WERI-Rb-1 (cell line): ENCODE measurements at regions not wholly inside any gene's neighbourhood (a gene's known extent, or its start where the extent isn't known, plus 50 kb on each side); places are given as distances from the start of the nearest gene placed in this dataset.

Experiments
- DNase-seq: peaks from one replicate; pipeline ENCODE4 v3.0.0-alpha.2; 2020
- H3K27ac ChIP-seq: fragments of 250-450 bp; sonication (Bioruptor Pico); 2 replicates; pipeline ENCODE4 v1.5.1; 2020; ENCODE audit warnings: mild to moderate bottlenecking, moderate library complexity
- H3K27me3 ChIP-seq: fragments of 250-450 bp; sonication (Bioruptor Pico); 2 replicates; pipeline ENCODE4 v1.5.1; 2021; ENCODE audit warnings: mild to moderate bottlenecking, low read depth, moderate library complexity; ENCODE audit not compliant: insufficient read depth, severe bottlenecking
- H3K36me3 ChIP-seq: fragments of 250-450 bp; sonication (Bioruptor Pico); 2 replicates; pipeline ENCODE4 v1.5.1; 2020; ENCODE audit warnings: mild to moderate bottlenecking, moderate library complexity
- H3K4me3 ChIP-seq: 2 replicates; pipeline ENCODE4 v1.5.1; 2011; ENCODE audit warnings: low read depth, mild to moderate bottlenecking, control low read depth, low read length
- H3K9me3 ChIP-seq: fragments of 250-450 bp; sonication (Bioruptor Pico); 2 replicates; pipeline ENCODE4 v1.5.1; 2021; ENCODE audit warnings: mild to moderate bottlenecking, moderate library complexity; ENCODE audit not compliant: severe bottlenecking
- CTCF ChIP-seq: IDR thresholded peaks from 2 replicates; pipeline ENCODE4 v1.5.1; 2011; ENCODE audit warnings: low read depth, mild to moderate bottlenecking, control low read depth, inconsistent platforms, low read length

- no peak overlapping the region for H3K27ac ChIP-seq
- DNase-seq, result no peak
- H3K27me3 ChIP-seq, result peaks cover 23% of the 10 kb centered on the region
- no peaks in the 10 kb centered on the region for H3K9me3 ChIP-seq
- H3K4me3 ChIP-seq, result no peak overlapping the region
- TF ChIP-seq CTCF, result no peak
- H3K36me3 ChIP-seq, result no peaks in the 10 kb centered on the region
Observed at GRCh38 chr10:44628921-44629320, 244.0 kb upstream of the CXCL12 start.

GRCh38 chr10:44635176-44635575, 250.3 kb upstream of the CXCL12 start:
- Histone ChIP-seq H3K27ac (no peak overlapping the region), H3K36me3 (no peaks in the 10 kb centered on the region), H3K27me3 (peaks cover 14% of the 10 kb centered on the region), H3K9me3 (no peaks in the 10 kb centered on the region), H3K4me3 (no peak overlapping the region)
- no peak for DNase-seq
- no peak for TF ChIP-seq CTCF

- TF ChIP-seq CTCF, result no peak
Observed at GRCh38 chr10:44636625-44637024, 251.7 kb upstream of the CXCL12 start.

GRCh38 chr10:44640429-44640828, 255.5 kb upstream of the CXCL12 start:
- Histone ChIP-seq H3K9me3 (no peaks in the 10 kb centered on the region), H3K27me3 (peaks cover 7% of the 10 kb centered on the region), H3K27ac (no peak overlapping the region), H3K4me3 (no peak overlapping the region), H3K36me3 (no peaks in the 10 kb centered on the region)
- DNase-seq, result no peak
- no peak for TF ChIP-seq CTCF

More at GRCh38 chr10:44636625-44637024, 251.7 kb upstream of the CXCL12 start:
- Histone ChIP-seq H3K4me3 (no peak overlapping the region), H3K27me3 (peaks cover 14% of the 10 kb centered on the region), H3K27ac (no peak overlapping the region), H3K36me3 (no peaks in the 10 kb centered on the region), H3K9me3 (no peaks in the 10 kb centered on the region)
- DNase-seq, result no peak

- TF ChIP-seq CTCF, result no peak
- no peak for DNase-seq
- no peaks in the 10 kb centered on the region for H3K9me3 ChIP-seq
- no peak overlapping the region for H3K27ac ChIP-seq
- H3K36me3 ChIP-seq, result no peaks in the 10 kb centered on the region
- no peak overlapping the region for H3K4me3 ChIP-seq
- H3K27me3 ChIP-seq, result peaks cover 49% of the 10 kb centered on the region
Observed at GRCh38 chr10:44647473-44647872, 262.6 kb upstream of the CXCL12 start.

- no peak for DNase-seq
- TF ChIP-seq CTCF, result no peak
Observed at GRCh38 chr10:44647877-44648542, 263.1 kb upstream of the CXCL12 start.

More at GRCh38 chr10:44647877-44648542, 263.1 kb upstream of the CXCL12 start:
- Histone ChIP-seq H3K27ac (no peak overlapping the region), H3K4me3 (no peak overlapping the region), H3K27me3 (peaks cover 52% of the 10 kb centered on the region), H3K9me3 (no peaks in the 10 kb centered on the region), H3K36me3 (no peaks in the 10 kb centered on the region)
